ENCODE measurements at regions not wholly inside any gene's neighbourhood (a gene's known extent, or its start where the extent isn't known, plus 50 kb on each side); places are given as distances from the start of the nearest gene placed in this dataset.

GRCh38 chr6:22056398-22056797, 240.4 kb downstream of the PRL start:
- TF ChIP-seq RCOR1 (IDR thresholded peaks at IDR 0.05; ENCODE audit: insufficient replicate concordance, low read length) (no peak), CTCF (conservative IDR thresholded peaks at IDR 0.05; ENCODE audit: low read depth, low read length) (no peak), USF2 (IDR thresholded peaks at IDR 0.05; ENCODE audit: low read depth, low read length) (no peak), POLR2A (IDR thresholded peaks at IDR 0.05; ENCODE audit: low read depth, low read length) (no peak)
